HepG2 (cell line): ENCODE measurements at regions not wholly inside any gene's neighbourhood (a gene's known extent, or its start where the extent isn't known, plus 50 kb on each side); places are given as distances from the start of the nearest gene placed in this dataset.

ENCODE experiments used
- ATAC-seq: fragments of 200-7000 bp; cut with Tn5 transposase; 3 replicates; pipeline ENCODE4 v1.9.1; 2020; ENCODE audit warnings: mild to moderate bottlenecking, moderate library complexity
- BruUV-seq: library from RNA; stranded (reverse); fragments of 400-500 nt; replicated peaks from 2 replicates; lab custom pipeline; 2021; lab: Mats Ljungman, UMichigan
- CTCF ChIA-PET: fragments of 300-600 bp; formaldehyde crosslinking; extraction: SDS; loops from one replicate; lab custom pipeline; 2021; ENCODE audit warnings: low total read pairs, inconsistent platforms, low intra/inter-chr PET ratio; lab: Yijun Ruan, JAX
- POLR2A ChIA-PET: fragments of 350-600 bp; sonication (Branson Sonifier 250); formaldehyde crosslinking; loops from one replicate; lab custom pipeline; 2020; ENCODE audit warnings: antibody characterized with exemption, inconsistent platforms; lab: Yijun Ruan, JAX
- DNase-seq: peaks from one replicate; pipeline ENCODE4 v3.0.0-alpha.2; 2015; ENCODE audit warnings: low spot score
- FAIRE-seq: peaks from 3 replicates; lab custom pipeline; 2011; peaks lifted over from hg19 to GRCh38; lab: Jason Lieb, UNC
- H2AFZ ChIP-seq: one replicate; pipeline ENCODE4 v1.6.1; 2011; ENCODE audit warnings: low read length, inconsistent platforms
- H3K27ac ChIP-seq: fragments of 300-600 bp; 3 replicates; pipeline ENCODE4 v1.8.0; 2011; ENCODE audit warnings: mixed run types, mild to moderate bottlenecking, mixed read lengths, low read length, inconsistent platforms; ENCODE audit not compliant: insufficient read depth; ENCODE audit errors: extremely low read length
- H3K27me3 ChIP-seq, 2 experiments: fragments of 200-600 bp in 1 of 2; 2 replicates in 1 of 2; 3 replicates in 1 of 2; pipeline versions ENCODE4 v1.6.0 to v1.8.0; 2011; ENCODE audit warnings: low read length in 2 of 2, mild to moderate bottlenecking in 2 of 2, moderate library complexity in 2 of 2, inconsistent platforms in 1 of 2; ENCODE audit not compliant: insufficient read depth in 2 of 2, control insufficient read depth in 1 of 2
- H3K36me3 ChIP-seq, 2 experiments: fragments of 200-600 bp in 1 of 2; replicated peaks in 1 of 2; 2 replicates in 1 of 2; 3 replicates in 1 of 2; pipeline versions ENCODE4 v1.5.1 to v1.8.0; 2011; ENCODE audit warnings: low read length in 2 of 2, inconsistent platforms in 1 of 2; ENCODE audit not compliant: insufficient read depth in 2 of 2, control insufficient read depth in 1 of 2
- H3K4me1 ChIP-seq: 2 replicates; pipeline ENCODE4 v1.5.1; 2012; ENCODE audit warnings: low read length, inconsistent platforms; ENCODE audit not compliant: insufficient read depth
- H3K4me2 ChIP-seq: 2 replicates; pipeline ENCODE4 v1.6.0; 2011; ENCODE audit warnings: low read depth, low read length, inconsistent platforms
- H3K4me3 ChIP-seq, 3 experiments: fragments of 200-600 bp in 1 of 3; sonication (generic), shearing (Covaris generic) in 1 of 3; replicated peaks in 1 of 3; 2 replicates each; pipeline ENCODE4 v1.5.1; 2011 to 2016; ENCODE audit warnings: low read length in 3 of 3, inconsistent platforms in 2 of 3, low read depth in 2 of 3, mild to moderate bottlenecking in 2 of 3, control low read depth in 1 of 3, mixed read lengths in 1 of 3; ENCODE audit not compliant: insufficient read depth in 1 of 3
- H3K79me2 ChIP-seq: one replicate; pipeline ENCODE4 v1.6.1; 2011; ENCODE audit warnings: low read length, inconsistent platforms; ENCODE audit not compliant: insufficient read depth
- H3K9ac ChIP-seq: 2 replicates; pipeline ENCODE4 v1.6.0; 2011; ENCODE audit warnings: mild to moderate bottlenecking, low read depth, low read length, inconsistent platforms; ENCODE audit not compliant: insufficient read depth
- H3K9me3 ChIP-seq: 2 replicates; pipeline ENCODE4 v1.5.1; 2012; ENCODE audit warnings: mild to moderate bottlenecking, low read length
- H4K20me1 ChIP-seq: 2 replicates; pipeline ENCODE4 v1.6.0; 2011; ENCODE audit warnings: inconsistent platforms, mild to moderate bottlenecking, low read length, moderate library complexity; ENCODE audit not compliant: insufficient read depth
- CSRNP2 ChIP-seq: sonication (generic); formaldehyde crosslinking; conservative IDR thresholded peaks from 2 replicates; pipeline ENCODE4 v1.8.0; 2022; ENCODE audit warnings: low read depth, missing genetic modification reagents
- E2F1 ChIP-seq: sonication (generic); formaldehyde crosslinking; IDR thresholded peaks from 2 replicates; pipeline ENCODE4 v1.5.0; 2020; ENCODE audit warnings: missing genetic modification reagents
- FOXP4 ChIP-seq: sonication (generic); formaldehyde crosslinking; IDR thresholded peaks from 2 replicates; pipeline ENCODE4 v1.4.0; 2020; ENCODE audit warnings: missing genetic modification reagents
- HIVEP1 ChIP-seq: sonication (generic); formaldehyde crosslinking; IDR thresholded peaks from 2 replicates; pipeline ENCODE4 v1.4.0; 2020; ENCODE audit warnings: mild to moderate bottlenecking, missing genetic modification reagents
- HNRNPL ChIP-seq: fragments of 200-400 bp; formaldehyde crosslinking; IDR thresholded peaks from 2 replicates; pipeline ENCODE4 v1.6.1; 2017; ENCODE audit warnings: mild to moderate bottlenecking, low read depth, low read length
- MAF1 ChIP-seq: sonication (generic); formaldehyde crosslinking; IDR thresholded peaks from 2 replicates; pipeline ENCODE4 v1.5.0; 2020; ENCODE audit warnings: missing genetic modification reagents, borderline replicate concordance
- RFX1 ChIP-seq: fragments of 450-650 bp; IDR thresholded peaks from 2 replicates; pipeline ENCODE4 v1.6.1; 2017
- SNAPC5 ChIP-seq: sonication (generic); formaldehyde crosslinking; IDR thresholded peaks from 2 replicates; pipeline ENCODE4 v1.8.1; 2023; ENCODE audit warnings: mild to moderate bottlenecking, missing genetic modification reagents, borderline replicate concordance
- SOX13 ChIP-seq, 3 experiments: fragments of 450-650 bp in 1 of 3; sonication (generic) in 1 of 3; formaldehyde crosslinking in 1 of 3; IDR thresholded peaks in 2 of 3; conservative IDR thresholded peaks in 1 of 3; 2 replicates each; pipeline versions ENCODE4 v1.5.0 to v1.6.1; 2016 to 2020; ENCODE audit warnings: antibody characterized with exemption in 1 of 3, mild to moderate bottlenecking in 1 of 3, missing compliant biosample characterization in 1 of 3, missing genetic modification reagents in 1 of 3, moderate library complexity in 1 of 3
- THRA ChIP-seq: sonication (generic); formaldehyde crosslinking; IDR thresholded peaks from 2 replicates; pipeline ENCODE4 v1.4.0; 2020; ENCODE audit warnings: missing genetic modification reagents, borderline replicate concordance
- ZNF614 ChIP-seq: IDR thresholded peaks from 2 replicates; pipeline ENCODE4 v1.6.1; 2018; ENCODE audit warnings: missing biosample characterization, missing genetic modification reagents, inconsistent platforms, borderline replicate concordance
- ZNF709 ChIP-seq: sonication (generic); formaldehyde crosslinking; IDR thresholded peaks from 2 replicates; pipeline ENCODE4 v1.5.0; 2020; ENCODE audit warnings: mild to moderate bottlenecking, missing genetic modification reagents
- ZNF879 ChIP-seq: sonication (generic); formaldehyde crosslinking; IDR thresholded peaks from 2 replicates; pipeline ENCODE4 v1.8.1; 2023; ENCODE audit warnings: missing genetic modification reagents
- WGBS: methylation state at CpG from one replicate; pipeline ENCODE4 v1.1.6; 2017; ENCODE audit warnings: low lambda C conversion rate; 5-methylcytosine and 5-hydroxymethylcytosine counted together
- in situ Hi-C: cut with HindIII; loops from 2 replicates; pipeline ENCODE4 v1.10.0; 2017; ENCODE audit warnings: low pct_unique_long_range_greater_than_20kb; ENCODE audit not compliant: extremely low pct_ligation_motif_present
- intact Hi-C: fragments of 100-400 bp; cut with micrococcal nuclease; formaldehyde crosslinking; loops from one replicate; pipeline ENCODE4 v1.10.0; 2022; ENCODE audit not compliant: unreplicated experiment

- H2AFZ ChIP-seq: no peak overlapping the region
- H3K36me3 ChIP-seq: no peaks in the 10 kb centered on the region
- no peak overlapping the region for H3K4me2 ChIP-seq
- in situ Hi-C loops: no loop called here
- H3K9me3 ChIP-seq: peaks cover 86% of the 10 kb centered on the region
- H4K20me1 ChIP-seq: no peaks in the 10 kb centered on the region
- FAIRE-seq: no peak
- POLR2A ChIA-PET: no interaction called here
- no peak for ATAC-seq
- no TSS peak for BruUV-seq
- no peaks in the 10 kb centered on the region for H3K27me3 ChIP-seq
- no peak for TF ChIP-seq SNAPC5
- no peak for TF ChIP-seq ZNF614 (CRISPR knock-in tag)
- TF ChIP-seq MAF1 (CRISPR knock-in tag): no peak
- no peak for TF ChIP-seq HIVEP1
- TF ChIP-seq THRA: no peak
- no peak for TF ChIP-seq ZNF879 (CRISPR knock-in tag)
- no peak for TF ChIP-seq ZNF709 (CRISPR knock-in tag)
- no peak for DNase-seq
- no peak overlapping the region for H3K9ac ChIP-seq
- CTCF ChIA-PET: no interaction called here
- no peaks in the 10 kb centered on the region for H3K4me1 ChIP-seq
- no peak overlapping the region for H3K4me3 ChIP-seq
- no peaks in the 10 kb centered on the region for H3K79me2 ChIP-seq
- H3K27ac ChIP-seq: no peak overlapping the region
- intact Hi-C loops: no loop called here
These were observed 815.5 kb downstream of the DHX35 start for GRCh38 chr20:39777610-39778009.

- CTCF ChIA-PET: no interaction called here
- Histone ChIP-seq H3K9me3 (peaks cover 95% of the 10 kb centered on the region), H3K27me3 (no peaks in the 10 kb centered on the region), H3K9ac (no peak overlapping the region), H2AFZ (no peak overlapping the region), H3K79me2 (no peaks in the 10 kb centered on the region), H3K27ac (no peak overlapping the region), H3K4me1 (no peaks in the 10 kb centered on the region), H3K4me3 (no peak overlapping the region), H3K4me2 (no peak overlapping the region), H4K20me1 (no peaks in the 10 kb centered on the region), H3K36me3 (no peaks in the 10 kb centered on the region)
- DNase-seq: no peak
- intact Hi-C loops (no loop called here), in situ Hi-C loops (no loop called here)
- POLR2A ChIA-PET: no interaction called here
- no peak for ATAC-seq
- WGBS: 16% methylated on average over 3 of the region's 3 CpGs
- FAIRE-seq: no peak
- BruUV-seq: no TSS peak
- TF ChIP-seq RFX1 (no peak), CSRNP2 (CRISPR knock-in tag) (no peak), ZNF614 (CRISPR knock-in tag) (no peak), E2F1 (CRISPR knock-in tag) (no peak), SOX13 (IDR thresholded peaks at IDR 0.05) (no peak), SOX13 (CRISPR knock-in tag; conservative IDR thresholded peaks at IDR 0.05 in 1 of 2, IDR thresholded peaks at IDR 0.05 in 1 of 2) (no peak), FOXP4 (CRISPR knock-in tag) (no peak), HNRNPL (no peak)
These were observed 813.0 kb downstream of the DHX35 start for GRCh38 chr20:39775110-39775509.
